Stomach (tissue), 8 donors: ENCODE measurements at regions not wholly inside any gene's neighbourhood (a gene's known extent, or its start where the extent isn't known, plus 50 kb on each side); places are given as distances from the start of the nearest gene placed in this dataset.

Source experiments
- DNase-seq, 2 donors: peaks; one replicate each; pipeline versions ENCODE4 v3.0.0 to v3.0.0-alpha.2; 2013 to 2019
- H3K27ac ChIP-seq, 5 donors: fragments of 200-600 bp in 4 of 5; sonication (generic) in 4 of 5; one replicate each; pipeline ENCODE4 v1.5.1; 2013 to 2019; ENCODE audit warnings: mild to moderate bottlenecking in 1 of 5, moderate library complexity in 1 of 5
- H3K27me3 ChIP-seq, 3 donors: fragments of 200-600 bp; sonication (generic); one replicate each; pipeline ENCODE4 v1.5.1; 2017 to 2019; ENCODE audit warnings: mixed run types in 1 of 3
- H3K36me3 ChIP-seq, 4 donors: fragments of 200-600 bp; sonication (generic); 1 replicate in 3 of 4; 2 replicates in 1 of 4; pipeline ENCODE4 v1.5.1; 2016 to 2019
- H3K4me1 ChIP-seq, 4 donors: fragments of 200-600 bp; sonication (generic); one replicate each; pipeline ENCODE4 v1.5.1; 2016 to 2019
- H3K4me3 ChIP-seq, 4 donors: fragments of 200-600 bp; sonication (generic) in 3 of 4; one replicate each; pipeline ENCODE4 v1.5.1; 2016 to 2019; ENCODE audit warnings: mild to moderate bottlenecking in 1 of 4
- H3K9me3 ChIP-seq, 4 donors: fragments of 200-600 bp; sonication (generic); one replicate each; pipeline ENCODE4 v1.5.1; 2016 to 2019
- EP300 ChIP-seq: sonication (generic); formaldehyde crosslinking; IDR thresholded peaks from one replicate; pipeline ENCODE4 v1.6.1; 2017; ENCODE audit warnings: antibody characterized with exemption
- POLR2A ChIP-seq, 4 donors: fragments of 450-650 bp; IDR thresholded peaks; one replicate each; pipeline ENCODE4 v1.6.1; 2016; ENCODE audit warnings: antibody characterized with exemption in 4 of 4, control low read depth in 2 of 4, mild to moderate bottlenecking in 1 of 4, moderate library complexity in 1 of 4
- POLR2AphosphoS5 ChIP-seq, 3 donors: sonication (generic); formaldehyde crosslinking; IDR thresholded peaks; one replicate each; pipeline ENCODE4 v1.6.1; 2016; ENCODE audit warnings: antibody characterized with exemption in 3 of 3
- WGBS, 5 donors: extraction: QIAGEN DNeasy Blood & Tissue Kit in 3 of 5; methylation state at CpG; one replicate each; pipeline versions ENCODE4 v1.1.5 to v1.1.7; 2013 to 2018; 5-methylcytosine and 5-hydroxymethylcytosine counted together
- intact Hi-C: fragments of 100-400 bp; cut with DNase I; formaldehyde crosslinking; loops from one replicate; pipeline ENCODE4 v1.15.1; 2023; ENCODE audit warnings: low total_unique reads
- TF ChIP-seq, protein P1 (sequence below), 7 experiments: fragments of 450-650 bp in 4 of 7; fragments of 200-600 bp in 3 of 7; sonication (generic) in 3 of 7; IDR thresholded peaks; one replicate each; pipeline ENCODE4 v1.5.1; 2016 to 2019; ENCODE audit warnings: antibody characterized with exemption in 7 of 7, control low read depth in 2 of 7, mild to moderate bottlenecking in 1 of 7
- donor health status: healthy with polysubstance abuse.
- donor health status: Bipolar disorder and iron deficiency.
- donor health status: healthy.

DNA sequence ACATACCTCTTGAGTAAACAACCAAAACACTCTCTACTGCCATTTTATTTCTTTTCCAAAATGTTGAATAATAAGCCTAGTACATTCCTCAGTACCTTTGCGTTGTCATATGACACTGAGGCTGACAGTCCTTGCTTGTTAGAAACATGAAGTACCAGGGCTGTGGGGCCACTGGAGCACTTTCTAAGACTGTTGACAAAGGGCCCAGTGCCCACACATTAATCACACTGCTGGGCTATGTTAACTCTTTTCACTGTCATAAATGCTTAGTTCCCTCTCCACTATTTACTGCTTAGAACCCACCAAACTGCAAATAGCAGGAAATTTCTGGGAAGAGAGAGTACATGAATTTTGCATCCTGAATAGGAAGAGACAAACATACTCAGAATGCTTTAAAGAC, 57.1 kb downstream of the FAM47B start:
- no peaks in the 10 kb centered on the region for H3K4me1 ChIP-seq
- intact Hi-C loops = no loop called here
- no peak overlapping the region for H3K4me3 ChIP-seq
- H3K27ac ChIP-seq = no peak overlapping the region
- no peak for TF ChIP-seq EP300
- no peaks in the 10 kb centered on the region for H3K36me3 ChIP-seq
- no peak for DNase-seq
- WGBS, 5 donors = 41 to 59% (median 50%) methylated on average over 1 of the region's 1 CpG
- no peaks in the 10 kb centered on the region for H3K9me3 ChIP-seq
- no peaks in the 10 kb centered on the region for H3K27me3 ChIP-seq

DNA sequence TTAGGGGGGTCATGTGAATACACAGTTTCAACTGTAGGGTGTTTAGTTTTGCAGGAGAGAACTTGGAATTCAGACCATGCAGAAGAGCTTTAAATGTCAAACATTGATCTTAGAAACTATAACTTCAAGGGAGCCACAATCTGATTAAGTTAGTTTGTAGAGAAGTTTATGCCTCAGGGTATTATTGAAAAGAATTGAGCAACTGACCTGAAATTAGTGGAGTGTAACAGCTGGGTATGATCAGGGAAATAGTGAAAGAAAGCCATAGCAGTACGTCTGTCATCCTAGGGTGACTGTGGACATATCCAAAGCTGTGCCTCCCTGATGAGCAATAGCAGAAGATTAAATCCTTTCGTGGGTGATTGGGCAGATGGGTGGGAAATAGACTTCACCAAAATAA, 63.8 kb downstream of the FAM47B start:
- Histone ChIP-seq H3K9me3 (no peaks in the 10 kb centered on the region), H3K27ac (no peak overlapping the region), H3K4me1 (no peaks in the 10 kb centered on the region), H3K4me3 (no peak overlapping the region), H3K27me3 (no peaks in the 10 kb centered on the region), H3K36me3 (no peaks in the 10 kb centered on the region)
- TF ChIP-seq, protein P1, sequence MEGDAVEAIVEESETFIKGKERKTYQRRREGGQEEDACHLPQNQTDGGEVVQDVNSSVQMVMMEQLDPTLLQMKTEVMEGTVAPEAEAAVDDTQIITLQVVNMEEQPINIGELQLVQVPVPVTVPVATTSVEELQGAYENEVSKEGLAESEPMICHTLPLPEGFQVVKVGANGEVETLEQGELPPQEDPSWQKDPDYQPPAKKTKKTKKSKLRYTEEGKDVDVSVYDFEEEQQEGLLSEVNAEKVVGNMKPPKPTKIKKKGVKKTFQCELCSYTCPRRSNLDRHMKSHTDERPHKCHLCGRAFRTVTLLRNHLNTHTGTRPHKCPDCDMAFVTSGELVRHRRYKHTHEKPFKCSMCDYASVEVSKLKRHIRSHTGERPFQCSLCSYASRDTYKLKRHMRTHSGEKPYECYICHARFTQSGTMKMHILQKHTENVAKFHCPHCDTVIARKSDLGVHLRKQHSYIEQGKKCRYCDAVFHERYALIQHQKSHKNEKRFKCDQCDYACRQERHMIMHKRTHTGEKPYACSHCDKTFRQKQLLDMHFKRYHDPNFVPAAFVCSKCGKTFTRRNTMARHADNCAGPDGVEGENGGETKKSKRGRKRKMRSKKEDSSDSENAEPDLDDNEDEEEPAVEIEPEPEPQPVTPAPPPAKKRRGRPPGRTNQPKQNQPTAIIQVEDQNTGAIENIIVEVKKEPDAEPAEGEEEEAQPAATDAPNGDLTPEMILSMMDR (IDR thresholded peaks at IDR 0.05) = no peak
- no peak for TF ChIP-seq EP300
- no peak for DNase-seq
- 37 to 67% (median 43%) methylated on average over 2 of the region's 2 CpGs for WGBS, 5 donors
- intact Hi-C loops = no loop called here

DNA sequence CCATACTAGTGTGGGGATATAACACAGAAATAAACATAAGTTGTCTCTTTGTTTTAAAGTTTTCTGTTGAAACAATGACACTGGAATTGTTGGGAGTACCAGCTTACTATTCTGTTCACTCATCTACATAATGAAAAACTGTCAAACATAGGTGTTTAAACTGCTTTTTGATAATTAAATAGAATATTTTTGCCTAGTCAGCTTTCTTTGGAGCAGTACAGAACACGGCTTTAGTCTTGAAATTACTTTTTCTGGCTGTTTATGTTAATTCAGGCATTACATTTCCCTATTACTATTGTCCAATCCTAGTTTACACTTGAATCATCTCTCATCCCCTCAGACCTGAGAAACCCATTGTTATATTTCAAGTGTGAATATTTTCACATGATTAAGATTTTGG, 73.0 kb downstream of the FAM47B start:
- H3K9me3 ChIP-seq = peaks cover 0 to 17% (median 5%) of the 10 kb centered on the region in 4 donors
- no peak overlapping the region for H3K4me3 ChIP-seq
- intact Hi-C loops = no loop called here
- no peaks in the 10 kb centered on the region for H3K4me1 ChIP-seq
- H3K36me3 ChIP-seq = no peaks in the 10 kb centered on the region
- no peak overlapping the region for H3K27ac ChIP-seq
- 54 to 85% (median 71%) methylated on average over 1 of the region's 1 CpG for WGBS, 5 donors
- no peak for DNase-seq
- TF ChIP-seq POLR2A (IDR thresholded peaks at IDR 0.05) = no peak
- TF ChIP-seq POLR2AphosphoS5 (IDR thresholded peaks at IDR 0.05) = no peak
- TF ChIP-seq EP300 = no peak
- TF ChIP-seq, protein P1 (IDR thresholded peaks at IDR 0.05) = no peak
- no peaks in the 10 kb centered on the region for H3K27me3 ChIP-seq

DNA sequence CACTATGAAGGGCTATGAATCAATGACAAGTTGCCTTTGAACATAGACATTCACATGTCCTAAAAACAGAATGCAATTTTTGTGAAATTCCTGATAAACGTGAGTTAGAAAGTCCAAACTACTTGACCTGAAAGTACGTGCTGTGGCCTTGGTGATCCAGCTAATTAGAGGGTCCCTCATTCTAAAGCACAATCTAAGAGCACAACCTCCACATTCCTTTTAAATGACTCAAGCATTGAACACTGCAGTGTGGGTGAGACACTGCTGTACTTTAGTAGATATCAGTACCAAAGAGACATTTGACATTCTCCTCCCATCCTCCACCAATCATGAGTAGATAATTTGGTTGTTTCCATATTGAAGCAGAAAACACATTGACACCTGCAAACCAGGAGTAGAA, 73.5 kb downstream of the FAM47B start:
- 43 to 69% (median 51%) methylated on average over 2 of the region's 2 CpGs for WGBS, 5 donors
- H3K4me3 ChIP-seq = no peak overlapping the region
- TF ChIP-seq, protein P1 (IDR thresholded peaks at IDR 0.05) = no peak
- no peak for TF ChIP-seq POLR2A (IDR thresholded peaks at IDR 0.05)
- no peak for TF ChIP-seq POLR2AphosphoS5 (IDR thresholded peaks at IDR 0.05)
- TF ChIP-seq EP300 = no peak
- no peak overlapping the region for H3K27ac ChIP-seq
- no peaks in the 10 kb centered on the region for H3K4me1 ChIP-seq
- no peaks in the 10 kb centered on the region for H3K36me3 ChIP-seq
- no peaks in the 10 kb centered on the region for H3K27me3 ChIP-seq
- H3K9me3 ChIP-seq = peaks cover 0 to 17% (median 5%) of the 10 kb centered on the region in 4 donors
- intact Hi-C loops = no loop called here
- no peak for DNase-seq

DNA sequence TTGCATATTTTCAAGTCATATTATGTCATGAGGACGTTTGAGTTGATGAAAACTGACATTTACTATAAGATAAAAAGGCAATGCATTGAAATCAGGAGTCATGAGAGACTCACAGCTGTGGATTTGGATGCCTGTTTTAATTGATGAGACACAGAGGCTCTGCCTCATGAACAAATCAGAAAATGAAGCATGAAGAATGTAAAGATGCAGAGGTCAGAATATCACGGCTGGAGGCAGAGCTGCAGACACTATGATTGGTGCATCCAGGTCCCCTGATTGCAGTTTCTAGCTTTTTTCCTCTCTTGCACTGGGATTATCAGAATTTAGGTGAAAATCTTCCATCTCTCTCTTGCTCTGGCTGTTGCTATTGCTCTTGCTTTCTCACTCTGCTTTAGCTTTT, 74.7 kb downstream of the FAM47B start:
- H3K4me3 ChIP-seq = no peak overlapping the region
- H3K36me3 ChIP-seq = no peaks in the 10 kb centered on the region
- 27 to 52% (median 29%) methylated on average over 2 of the region's 2 CpGs for WGBS, 5 donors
- DNase-seq = no peak
- intact Hi-C loops = no loop called here
- H3K27me3 ChIP-seq = no peaks in the 10 kb centered on the region
- no peaks in the 10 kb centered on the region for H3K4me1 ChIP-seq
- TF ChIP-seq POLR2A (IDR thresholded peaks at IDR 0.05) = no peak
- TF ChIP-seq POLR2AphosphoS5 (IDR thresholded peaks at IDR 0.05) = no peak
- no peak for TF ChIP-seq EP300
- TF ChIP-seq, protein P1 (IDR thresholded peaks at IDR 0.05) = no peak
- no peak overlapping the region for H3K27ac ChIP-seq
- H3K9me3 ChIP-seq = peaks cover 0 to 17% (median 5%) of the 10 kb centered on the region in 4 donors
